Peyer's patch (tissue), 4 donors: ENCODE measurements at regions not wholly inside any gene's neighbourhood (a gene's known extent, or its start where the extent isn't known, plus 50 kb on each side); places are given as distances from the start of the nearest gene placed in this dataset.

Experiments used
- DNase-seq, 3 donors: peaks; one replicate each; pipeline ENCODE4 v3.0.0-alpha.2; 2017 to 2019
- H3K27ac ChIP-seq, 4 donors: fragments of 200-600 bp; sonication (generic); one replicate each; pipeline ENCODE4 v1.5.1; 2016 to 2019
- H3K27me3 ChIP-seq, 2 donors: fragments of 200-600 bp; sonication (generic); one replicate each; pipeline ENCODE4 v1.5.1; 2019
- H3K36me3 ChIP-seq, 3 donors: fragments of 200-600 bp; sonication (generic); one replicate each; pipeline ENCODE4 v1.5.1; 2016 to 2019
- H3K4me1 ChIP-seq, 4 donors: fragments of 200-600 bp; sonication (generic); one replicate each; pipeline ENCODE4 v1.5.1; 2016 to 2019
- H3K4me3 ChIP-seq, 4 donors: fragments of 200-600 bp; sonication (generic); 1 replicate in 3 of 4; 2 replicates in 1 of 4; pipeline ENCODE4 v1.5.1; 2016 to 2019; ENCODE audit warnings: mild to moderate bottlenecking in 1 of 4
- H3K9me3 ChIP-seq, 4 donors: fragments of 200-600 bp; sonication (generic); one replicate each; pipeline ENCODE4 v1.5.1; 2016 to 2019; ENCODE audit warnings: mild to moderate bottlenecking in 1 of 4
- POLR2A ChIP-seq, 2 donors: fragments of 450-650 bp; IDR thresholded peaks; one replicate each; pipeline ENCODE4 v1.5.1; 2017; ENCODE audit warnings: antibody characterized with exemption in 2 of 2, mild to moderate bottlenecking in 2 of 2, moderate library complexity in 2 of 2
- TF ChIP-seq, protein P1 (sequence below), 6 experiments: fragments of 450-650 bp in 4 of 6; fragments of 200-600 bp in 2 of 6; sonication (generic) in 1 of 6; IDR thresholded peaks; one replicate each; pipeline ENCODE4 v1.5.1; 2017 to 2019; ENCODE audit warnings: antibody characterized with exemption in 6 of 6, mild to moderate bottlenecking in 3 of 6, moderate library complexity in 1 of 6

DNA sequence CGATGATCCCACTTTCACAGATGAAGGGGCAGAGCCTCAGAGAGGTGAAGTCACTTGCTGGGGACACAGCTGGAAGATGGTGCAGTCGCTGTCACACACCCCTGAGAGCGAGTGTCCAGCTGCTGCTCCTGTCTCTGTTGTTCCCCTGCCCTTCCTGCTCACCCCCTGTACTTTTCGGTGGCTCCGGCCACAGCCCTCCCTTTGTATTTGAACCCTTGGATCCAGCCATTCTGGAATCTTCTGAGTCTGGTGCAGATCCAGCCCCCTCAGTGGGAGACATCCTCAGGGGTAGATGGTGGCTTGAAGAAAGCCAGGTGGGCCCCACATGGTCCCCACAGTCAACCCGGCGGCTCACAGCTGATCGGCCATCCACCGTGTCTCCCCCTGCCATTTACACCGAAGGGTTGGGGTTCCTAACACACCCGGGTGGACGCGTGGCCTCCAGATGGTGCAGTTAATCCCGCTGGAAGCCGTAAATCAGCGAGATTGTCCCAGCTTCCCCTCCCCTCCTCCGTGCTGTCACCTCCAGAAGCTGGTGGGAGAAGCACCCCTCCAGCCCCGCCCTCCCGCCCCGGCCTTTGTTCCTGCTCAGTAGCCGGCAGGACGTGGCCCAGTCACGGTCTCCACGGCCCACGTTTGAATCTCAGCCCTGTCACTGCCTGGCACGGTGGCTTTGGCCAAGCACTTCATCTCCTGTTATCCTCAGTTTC is 204.8 kb downstream of the C9orf50 start:
- Histone ChIP-seq H3K4me3 (no peak overlapping the region), H3K9me3 (no peaks in the 10 kb centered on the region), H3K27me3 (no peaks in the 10 kb centered on the region), H3K27ac (peak overlapping the region in 2 of 4 donors; percentile 1 to 18), H3K36me3 (no peaks in the 10 kb centered on the region), H3K4me1 (peaks cover 7 to 34% (median 13%) of the 10 kb centered on the region in 4 donors)
- DNase-seq = no peak
- TF ChIP-seq, protein P1, sequence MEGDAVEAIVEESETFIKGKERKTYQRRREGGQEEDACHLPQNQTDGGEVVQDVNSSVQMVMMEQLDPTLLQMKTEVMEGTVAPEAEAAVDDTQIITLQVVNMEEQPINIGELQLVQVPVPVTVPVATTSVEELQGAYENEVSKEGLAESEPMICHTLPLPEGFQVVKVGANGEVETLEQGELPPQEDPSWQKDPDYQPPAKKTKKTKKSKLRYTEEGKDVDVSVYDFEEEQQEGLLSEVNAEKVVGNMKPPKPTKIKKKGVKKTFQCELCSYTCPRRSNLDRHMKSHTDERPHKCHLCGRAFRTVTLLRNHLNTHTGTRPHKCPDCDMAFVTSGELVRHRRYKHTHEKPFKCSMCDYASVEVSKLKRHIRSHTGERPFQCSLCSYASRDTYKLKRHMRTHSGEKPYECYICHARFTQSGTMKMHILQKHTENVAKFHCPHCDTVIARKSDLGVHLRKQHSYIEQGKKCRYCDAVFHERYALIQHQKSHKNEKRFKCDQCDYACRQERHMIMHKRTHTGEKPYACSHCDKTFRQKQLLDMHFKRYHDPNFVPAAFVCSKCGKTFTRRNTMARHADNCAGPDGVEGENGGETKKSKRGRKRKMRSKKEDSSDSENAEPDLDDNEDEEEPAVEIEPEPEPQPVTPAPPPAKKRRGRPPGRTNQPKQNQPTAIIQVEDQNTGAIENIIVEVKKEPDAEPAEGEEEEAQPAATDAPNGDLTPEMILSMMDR (IDR thresholded peaks at IDR 0.05) = no peak
- no peak for TF ChIP-seq POLR2A (IDR thresholded peaks at IDR 0.05)

DNA sequence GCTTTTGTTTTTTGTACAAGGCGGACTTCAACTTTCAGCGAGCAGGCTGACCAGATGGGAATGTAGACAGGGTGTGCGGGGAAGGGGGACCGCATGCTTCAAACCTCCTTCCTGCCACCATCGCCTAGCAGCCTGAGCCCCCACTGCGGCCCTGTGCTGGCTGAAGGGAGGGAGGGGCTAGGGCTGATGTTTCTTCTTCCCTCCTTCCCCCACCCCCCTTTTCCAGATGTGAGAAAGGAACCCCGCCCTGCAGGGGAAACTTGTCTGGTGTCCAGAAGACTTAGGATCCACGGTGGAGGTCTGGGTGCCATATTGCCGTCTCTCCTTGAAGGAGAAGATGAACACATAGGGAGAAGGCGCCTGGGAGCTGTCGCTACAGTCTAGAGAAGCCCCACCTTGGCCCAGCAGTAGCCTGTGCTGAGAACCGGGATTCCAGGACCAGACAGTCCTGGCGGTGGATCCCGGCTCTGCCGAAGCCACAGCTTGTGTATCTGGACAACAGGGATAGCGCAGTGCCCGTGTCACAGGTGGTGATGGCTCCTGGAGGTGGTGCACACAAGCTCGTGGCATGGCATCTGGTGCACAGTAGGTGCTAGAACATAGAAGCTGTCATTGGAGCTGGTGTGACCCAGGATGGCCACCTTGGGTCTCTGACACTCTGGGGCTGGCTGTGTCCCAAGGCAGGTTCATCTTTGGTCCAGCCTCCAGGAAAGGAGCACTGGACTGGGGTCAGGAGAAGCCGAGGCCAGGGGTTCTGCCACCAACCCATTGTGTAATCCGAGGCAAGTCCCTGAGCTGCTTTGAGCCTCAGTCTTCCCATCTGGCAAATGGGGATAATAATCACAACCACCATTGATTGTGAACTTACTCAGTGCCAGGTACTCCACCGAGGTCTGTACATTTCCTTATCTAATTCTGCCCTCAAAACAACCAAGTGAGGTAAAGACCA is 205.6 kb downstream of the C9orf50 start:
- no peak overlapping the region for H3K4me3 ChIP-seq
- no peaks in the 10 kb centered on the region for H3K27me3 ChIP-seq
- H3K4me1 ChIP-seq = peaks cover 7 to 34% (median 13%) of the 10 kb centered on the region in 4 donors
- TF ChIP-seq, protein P1 (IDR thresholded peaks at IDR 0.05) = no peak
- TF ChIP-seq POLR2A (IDR thresholded peaks at IDR 0.05) = no peak
- DNase-seq = no peak
- H3K27ac ChIP-seq = peak overlapping the region; percentile 95 to 99 (median 97)
- H3K36me3 ChIP-seq = no peaks in the 10 kb centered on the region
- H3K9me3 ChIP-seq = no peaks in the 10 kb centered on the region

DNA sequence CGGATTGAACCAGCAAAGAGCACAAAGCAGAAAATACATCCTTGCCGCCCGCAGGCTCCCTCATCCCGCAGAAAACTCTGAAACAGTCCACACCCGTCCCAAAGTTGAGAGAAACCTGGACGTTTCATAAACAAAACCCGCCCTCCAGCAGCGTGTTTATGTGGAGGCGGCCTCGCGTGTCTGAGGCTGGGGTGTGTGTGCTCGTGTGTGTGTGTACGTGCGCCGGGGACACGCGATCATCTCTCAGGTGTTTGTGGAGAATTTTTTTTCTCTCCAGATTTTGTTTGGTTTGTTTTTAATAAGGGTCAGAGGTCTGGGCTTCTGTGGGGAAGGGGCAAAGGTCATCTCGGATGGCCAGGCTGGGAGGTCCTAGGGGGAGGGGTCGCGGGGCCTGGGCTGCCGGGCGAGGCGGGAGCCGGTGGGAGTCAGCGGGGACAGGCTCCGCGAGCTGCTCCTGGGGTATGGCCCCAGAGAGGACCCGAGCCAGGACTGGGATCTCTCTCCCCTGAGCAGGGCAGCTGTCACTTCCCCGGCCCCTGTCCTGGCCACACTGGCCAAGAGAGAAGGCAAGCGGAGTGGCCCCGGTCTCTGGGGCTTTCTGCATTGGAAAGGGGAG is 206.4 kb downstream of the C9orf50 start:
- TF ChIP-seq, protein P1 (IDR thresholded peaks at IDR 0.05) = no peak
- no peak for TF ChIP-seq POLR2A (IDR thresholded peaks at IDR 0.05)
- DNase-seq = peak in 1 of 3 donors; percentile 42
- Histone ChIP-seq H3K4me3 (peak overlapping the region; percentile 52 to 74 (median 58)), H3K36me3 (no peaks in the 10 kb centered on the region), H3K4me1 (peaks cover 7 to 34% (median 13%) of the 10 kb centered on the region in 4 donors), H3K27ac (peak overlapping the region; percentile 95 to 99 (median 97)), H3K27me3 (no peaks in the 10 kb centered on the region), H3K9me3 (no peaks in the 10 kb centered on the region)

DNA sequence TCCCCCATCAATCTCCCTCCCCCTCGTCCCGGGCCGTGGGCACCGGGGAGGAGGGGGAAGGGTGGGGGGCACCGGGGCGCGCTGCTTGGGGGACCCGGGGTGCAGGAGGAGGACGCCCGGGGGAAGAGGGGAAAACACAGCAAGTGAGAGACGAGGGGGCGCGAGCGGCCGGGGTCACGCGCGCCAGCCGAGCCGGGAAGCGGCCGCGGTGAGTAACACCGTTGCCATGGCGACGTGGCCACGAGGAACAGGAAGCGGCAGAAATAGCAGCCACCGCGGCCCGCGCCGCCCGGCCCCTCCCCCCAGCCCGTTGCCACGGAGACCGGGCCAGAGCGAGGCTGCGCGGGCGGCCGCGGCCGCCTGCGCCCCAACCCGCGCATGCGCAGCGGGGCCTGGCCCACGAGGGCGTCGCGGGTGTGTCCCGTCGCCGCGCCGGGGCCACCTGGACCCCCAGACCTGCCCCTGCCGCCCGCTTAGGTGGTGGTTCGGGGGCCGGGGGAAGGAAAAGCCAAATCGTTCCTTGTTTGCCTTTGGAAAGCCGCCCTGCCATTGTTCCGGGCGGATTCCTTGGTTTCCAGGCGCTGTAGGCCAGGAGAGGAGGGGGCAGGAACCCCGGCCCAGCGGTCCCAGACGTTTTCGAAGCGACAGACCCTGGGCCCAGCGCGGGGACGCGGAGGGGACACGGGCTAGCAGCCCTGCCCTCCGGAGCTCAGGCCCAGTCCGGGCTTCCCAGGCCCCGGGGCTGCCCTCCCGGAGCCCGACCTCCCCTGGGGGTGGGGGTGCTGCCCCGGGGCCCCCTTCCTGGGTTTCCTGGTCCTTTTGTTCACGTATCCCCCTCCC is 207.1 kb downstream of the C9orf50 start:
- peak overlapping the region; percentile 52 to 74 (median 58) for H3K4me3 ChIP-seq
- H3K9me3 ChIP-seq = no peaks in the 10 kb centered on the region
- peaks cover 7 to 39% (median 13%) of the 10 kb centered on the region in 4 donors for H3K4me1 ChIP-seq
- H3K27ac ChIP-seq = peak overlapping the region; percentile 95 to 99 (median 97)
- H3K27me3 ChIP-seq = no peaks in the 10 kb centered on the region
- peak; percentile 57 to 72 for TF ChIP-seq POLR2A (IDR thresholded peaks at IDR 0.05)
- TF ChIP-seq, protein P1 (IDR thresholded peaks at IDR 0.05) = no peak
- DNase-seq = peak; percentile 99 to 100 (median 99)
- H3K36me3 ChIP-seq = no peaks in the 10 kb centered on the region
